Hepatocyte (in vitro differentiated cells): ENCODE measurements at regions not wholly inside any gene's neighbourhood (a gene's known extent, or its start where the extent isn't known, plus 50 kb on each side); places are given as distances from the start of the nearest gene placed in this dataset.

ENCODE experiments used
- CTCF ChIP-seq: fragments of 200-600 bp; sonication (generic); IDR thresholded peaks from 2 replicates; pipeline ENCODE4 v1.5.1; 2016; ENCODE audit warnings: antibody characterized with exemption, mild to moderate bottlenecking; ENCODE audit not compliant: poor library complexity
- EZH2 ChIP-seq: fragments of 200-600 bp; sonication (generic); IDR thresholded peaks from 2 replicates; pipeline ENCODE4 v1.6.1; 2016; ENCODE audit warnings: antibody characterized with exemption, mild to moderate bottlenecking, borderline replicate concordance
- EZH2phosphoT487 ChIP-seq: fragments of 200-600 bp; sonication (generic); IDR thresholded peaks from one replicate; pipeline ENCODE4 v1.6.1; 2018; ENCODE audit warnings: antibody characterized with exemption, mild to moderate bottlenecking, low read depth, moderate library complexity; ENCODE audit not compliant: unreplicated experiment, severe bottlenecking

DNA sequence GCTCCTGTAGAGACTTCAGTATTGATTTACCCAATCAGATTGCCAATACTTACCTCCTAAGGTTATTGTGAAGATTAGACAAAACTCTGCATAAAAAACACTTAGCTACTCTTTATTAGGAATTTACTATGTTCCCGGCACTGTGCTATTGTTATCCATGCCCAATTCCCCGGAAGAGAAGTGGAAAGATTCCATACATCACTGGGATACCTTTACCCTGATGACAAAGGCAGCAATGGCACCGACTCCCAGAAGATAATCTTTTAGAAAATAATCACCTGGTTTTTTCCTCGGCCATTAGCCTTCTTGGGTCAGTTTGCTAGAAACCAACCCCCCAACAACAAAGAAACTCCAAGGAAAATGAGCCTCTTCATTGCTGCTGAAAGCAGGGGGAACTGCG, 226.0 kb downstream of the SNX18 start:
- no peak for TF ChIP-seq CTCF
- no peak for TF ChIP-seq EZH2
- no peak for TF ChIP-seq EZH2phosphoT487
